ENCODE measurements at regions not wholly inside any gene's neighbourhood (a gene's known extent, or its start where the extent isn't known, plus 50 kb on each side); places are given as distances from the start of the nearest gene placed in this dataset.

GRCh38 chr9:71171517-71171916 lies 50.1 kb upstream of the TRPM3 start:
- TF ChIP-seq POLR2A (IDR thresholded peaks at IDR 0.05), result no peak
- no peak for TF ChIP-seq CTCF (IDR thresholded peaks at IDR 0.05)

All from testis (tissue), 2 donors.